ENCODE measurements at regions not wholly inside any gene's neighbourhood (a gene's known extent, or its start where the extent isn't known, plus 50 kb on each side); places are given as distances from the start of the nearest gene placed in this dataset.

DNA sequence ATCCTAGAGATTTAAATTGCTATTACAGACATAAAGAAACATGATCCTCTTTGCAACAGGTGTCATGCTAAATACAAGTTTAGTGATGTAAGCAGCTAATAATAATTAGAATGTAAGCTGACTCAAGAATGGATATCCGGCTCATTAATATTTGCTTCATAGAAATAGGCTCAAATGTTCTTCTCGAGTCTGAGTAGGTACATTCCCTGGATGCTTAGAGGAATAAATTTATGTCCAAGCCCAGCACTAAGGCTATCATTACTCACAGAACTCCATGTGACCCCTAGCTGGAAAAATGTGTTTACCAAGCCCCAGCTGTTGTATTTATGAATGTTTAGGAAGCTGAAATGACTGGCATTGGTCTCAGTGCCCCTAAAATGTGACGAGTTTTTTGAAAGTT, 87.6 kb upstream of the TSPAN7 start:
- intact Hi-C loops (cut with micrococcal nuclease), result no loop called here
- Histone ChIP-seq H3K4me2 (ENCODE audit: low read length) (no peak overlapping the region), H4K20me1 (ENCODE audit: low read length) (no peaks in the 10 kb centered on the region), H3K4me3 (ENCODE audit: low read length) (no peak overlapping the region), H3K4me1 (ENCODE audit: insufficient read depth, low read length) (no peaks in the 10 kb centered on the region), H3K36me3 (ENCODE audit: low read depth, low read length) (no peaks in the 10 kb centered on the region), H3K9me2 (replicated peaks; ENCODE audit: low read length) (no peaks in the 10 kb centered on the region), H3K27ac (ENCODE audit: low read length) (no peak overlapping the region), H3K9me3 (ENCODE audit: low read length) (no peaks in the 10 kb centered on the region), H3K79me2 (ENCODE audit: low read length) (no peaks in the 10 kb centered on the region), H3K27me3 (ENCODE audit: low read length) (peaks cover 10% of the 10 kb centered on the region; the same call in 1 of the 2 replicates), H3K9ac (ENCODE audit: low read length) (no peak overlapping the region), H3F3A (ENCODE audit: low read length, unreplicated experiment) (no peaks in the 10 kb centered on the region), H2AFZ (ENCODE audit: low read length) (no peak overlapping the region)
- POLR2A ChIA-PET (ENCODE audit: unreplicated experiment), result no interaction called here
- DNase-seq, result no peak
- no peak for ATAC-seq
- CTCF ChIA-PET, result no interaction called here
- TF ChIP-seq EZH2phosphoT487 (IDR thresholded peaks at IDR 0.05; ENCODE audit: borderline replicate concordance, low read length) (no peak), EZH2 (IDR thresholded peaks at IDR 0.05; ENCODE audit: low read length, unreplicated experiment) (no peak)
- TF ChIP-seq, protein P1, sequence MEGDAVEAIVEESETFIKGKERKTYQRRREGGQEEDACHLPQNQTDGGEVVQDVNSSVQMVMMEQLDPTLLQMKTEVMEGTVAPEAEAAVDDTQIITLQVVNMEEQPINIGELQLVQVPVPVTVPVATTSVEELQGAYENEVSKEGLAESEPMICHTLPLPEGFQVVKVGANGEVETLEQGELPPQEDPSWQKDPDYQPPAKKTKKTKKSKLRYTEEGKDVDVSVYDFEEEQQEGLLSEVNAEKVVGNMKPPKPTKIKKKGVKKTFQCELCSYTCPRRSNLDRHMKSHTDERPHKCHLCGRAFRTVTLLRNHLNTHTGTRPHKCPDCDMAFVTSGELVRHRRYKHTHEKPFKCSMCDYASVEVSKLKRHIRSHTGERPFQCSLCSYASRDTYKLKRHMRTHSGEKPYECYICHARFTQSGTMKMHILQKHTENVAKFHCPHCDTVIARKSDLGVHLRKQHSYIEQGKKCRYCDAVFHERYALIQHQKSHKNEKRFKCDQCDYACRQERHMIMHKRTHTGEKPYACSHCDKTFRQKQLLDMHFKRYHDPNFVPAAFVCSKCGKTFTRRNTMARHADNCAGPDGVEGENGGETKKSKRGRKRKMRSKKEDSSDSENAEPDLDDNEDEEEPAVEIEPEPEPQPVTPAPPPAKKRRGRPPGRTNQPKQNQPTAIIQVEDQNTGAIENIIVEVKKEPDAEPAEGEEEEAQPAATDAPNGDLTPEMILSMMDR (conservative IDR thresholded peaks at IDR 0.05; ENCODE audit: low read depth, low read length), result no peak
- no TSS peak for BruUV-seq (replicated peaks)

DNA sequence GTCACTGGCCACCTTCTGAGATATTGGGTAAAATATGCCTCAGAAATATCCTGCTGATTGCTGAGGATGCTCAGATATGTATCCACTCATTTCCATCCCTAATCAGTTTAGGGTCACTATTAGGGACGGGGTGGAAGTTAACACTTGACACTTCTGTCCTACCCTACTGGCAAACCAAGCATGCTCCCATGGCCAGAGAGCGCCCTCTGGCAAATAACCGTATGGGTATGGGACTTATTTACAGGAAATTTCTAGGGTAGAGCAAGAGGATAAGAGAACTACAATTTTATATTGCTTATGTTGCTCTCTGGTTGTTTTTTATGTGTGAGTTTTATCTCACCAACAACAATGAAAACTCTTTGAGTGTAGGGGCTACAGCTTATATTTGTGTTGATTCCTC, 86.8 kb upstream of the TSPAN7 start:
- no peak for ATAC-seq
- Histone ChIP-seq H3K9me3 (ENCODE audit: low read length) (no peaks in the 10 kb centered on the region), H3K27me3 (ENCODE audit: low read length) (peaks cover 10% of the 10 kb centered on the region; the same call in 1 of the 2 replicates), H3K4me2 (ENCODE audit: low read length) (no peak overlapping the region), H4K20me1 (ENCODE audit: low read length) (no peaks in the 10 kb centered on the region), H3K79me2 (ENCODE audit: low read length) (no peaks in the 10 kb centered on the region), H3K27ac (ENCODE audit: low read length) (no peak overlapping the region), H2AFZ (ENCODE audit: low read length) (no peak overlapping the region), H3K9ac (ENCODE audit: low read length) (no peak overlapping the region), H3F3A (ENCODE audit: low read length, unreplicated experiment) (no peaks in the 10 kb centered on the region), H3K4me3 (ENCODE audit: low read length) (no peak overlapping the region), H3K4me1 (ENCODE audit: insufficient read depth, low read length) (no peaks in the 10 kb centered on the region), H3K36me3 (ENCODE audit: low read depth, low read length) (no peaks in the 10 kb centered on the region), H3K9me2 (replicated peaks; ENCODE audit: low read length) (no peaks in the 10 kb centered on the region)
- ChIA-PET CTCF (no interaction called here), POLR2A (ENCODE audit: unreplicated experiment) (no interaction called here)
- no peak for TF ChIP-seq EZH2phosphoT487 (IDR thresholded peaks at IDR 0.05; ENCODE audit: borderline replicate concordance, low read length)
- TF ChIP-seq EZH2 (IDR thresholded peaks at IDR 0.05; ENCODE audit: low read length, unreplicated experiment), result no peak
- TF ChIP-seq, protein P1 (conservative IDR thresholded peaks at IDR 0.05; ENCODE audit: low read depth, low read length), result no peak
- BruUV-seq (replicated peaks), result no TSS peak
- no peak for DNase-seq
- intact Hi-C loops (cut with micrococcal nuclease), result no loop called here

DNA sequence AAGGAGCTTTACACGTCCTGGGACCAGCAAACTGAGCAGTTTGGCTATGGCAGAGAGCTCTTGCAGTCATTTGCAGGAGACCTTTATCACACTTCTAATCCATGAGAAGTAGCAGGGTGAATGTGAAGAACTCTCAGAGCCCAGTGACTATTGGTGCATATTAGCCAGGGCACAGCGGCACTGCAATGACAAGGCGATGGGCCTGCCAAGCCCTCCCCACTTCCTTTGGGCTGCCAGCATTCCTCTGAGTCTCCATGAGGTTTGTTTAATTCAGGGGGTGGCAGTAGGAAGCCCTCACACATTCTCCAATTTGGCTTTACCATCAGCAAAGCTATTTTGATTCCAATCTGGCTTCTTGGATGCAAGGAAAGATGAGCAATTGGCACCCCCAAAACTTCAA, 79.2 kb upstream of the TSPAN7 start:
- Histone ChIP-seq H3K27me3 (ENCODE audit: low read length) (0 out of 2 replicates have a peak, but pooled peaks cover 14% of the 10 kb centered on the region), H3K4me3 (ENCODE audit: low read length) (no peak overlapping the region), H3K36me3 (ENCODE audit: low read depth, low read length) (no peaks in the 10 kb centered on the region), H3K27ac (ENCODE audit: low read length) (no peak overlapping the region), H3K9me2 (replicated peaks; ENCODE audit: low read length) (no peaks in the 10 kb centered on the region), H4K20me1 (ENCODE audit: low read length) (no peaks in the 10 kb centered on the region), H2AFZ (ENCODE audit: low read length) (no peak overlapping the region), H3K79me2 (ENCODE audit: low read length) (no peaks in the 10 kb centered on the region), H3K9me3 (ENCODE audit: low read length) (no peaks in the 10 kb centered on the region), H3F3A (ENCODE audit: low read length, unreplicated experiment) (no peaks in the 10 kb centered on the region), H3K4me2 (ENCODE audit: low read length) (no peak overlapping the region), H3K4me1 (ENCODE audit: insufficient read depth, low read length) (no peaks in the 10 kb centered on the region), H3K9ac (ENCODE audit: low read length) (no peak overlapping the region)
- DNase-seq (no peak), ATAC-seq (no peak)
- ChIA-PET POLR2A (ENCODE audit: unreplicated experiment) (no interaction called here), CTCF (no interaction called here)
- intact Hi-C loops (cut with micrococcal nuclease), result no loop called here
- TF ChIP-seq, protein P1 (conservative IDR thresholded peaks at IDR 0.05; ENCODE audit: low read depth, low read length), result no peak
- TF ChIP-seq EZH2 (IDR thresholded peaks at IDR 0.05; ENCODE audit: low read length, unreplicated experiment) (no peak), EZH2phosphoT487 (IDR thresholded peaks at IDR 0.05; ENCODE audit: borderline replicate concordance, low read length) (no peak)
- BruUV-seq (replicated peaks), result no TSS peak

Measured in PC-3 (cell line).